DND-41 (cell line): ENCODE measurements at regions not wholly inside any gene's neighbourhood (a gene's known extent, or its start where the extent isn't known, plus 50 kb on each side); places are given as distances from the start of the nearest gene placed in this dataset.
A peak's percentile ranks its signal among the peaks of the same experiment; 100 is the strongest.

Source experiments
- ATAC-seq: fragments of 200-7000 bp; cut with Tn5 transposase; 3 replicates; pipeline ENCODE4 v1.9.1; 2021; ENCODE audit warnings: low read depth; ENCODE audit not compliant: insufficient read depth
- DNase-seq: peaks from one replicate; pipeline ENCODE4 v3.0.0-alpha.2; 2020
- H2AFZ ChIP-seq: 2 replicates; pipeline ENCODE4 v1.6.0; 2012; ENCODE audit warnings: low read depth, low read length
- H3K27ac ChIP-seq: 2 replicates; pipeline ENCODE4 v1.5.1; 2012; ENCODE audit warnings: low read length, inconsistent platforms
- H3K27me3 ChIP-seq: fragments of 200-600 bp; sonication (generic); 2 replicates; pipeline ENCODE4 v1.6.0; 2012; ENCODE audit warnings: low read length, mild to moderate bottlenecking, inconsistent platforms; ENCODE audit not compliant: insufficient read depth, poor library complexity
- H3K36me3 ChIP-seq: 2 replicates; pipeline ENCODE4 v1.5.1; 2012; ENCODE audit warnings: low read length, inconsistent platforms; ENCODE audit not compliant: insufficient read depth
- H3K4me1 ChIP-seq: 2 replicates; pipeline ENCODE4 v1.5.1; 2012; ENCODE audit warnings: mild to moderate bottlenecking, low read length; ENCODE audit not compliant: insufficient read depth
- H3K4me2 ChIP-seq: 2 replicates; pipeline ENCODE4 v1.6.0; 2012; ENCODE audit warnings: mild to moderate bottlenecking, moderate library complexity, low read length, inconsistent platforms; ENCODE audit not compliant: insufficient read depth
- H3K4me3 ChIP-seq, 2 experiments: fragments of 200-600 bp in 1 of 2; shearing (Covaris generic) in 1 of 2; 2 replicates each; pipeline ENCODE4 v1.5.1; 2012 to 2016; ENCODE audit warnings: inconsistent platforms in 2 of 2, low read length in 2 of 2, mild to moderate bottlenecking in 2 of 2, low read depth in 1 of 2, moderate library complexity in 1 of 2
- H3K79me2 ChIP-seq: 2 replicates; pipeline ENCODE4 v1.6.0; 2012; ENCODE audit warnings: low read length, inconsistent platforms; ENCODE audit not compliant: insufficient read depth
- H3K9ac ChIP-seq: 2 replicates; pipeline ENCODE4 v1.6.0; 2012; ENCODE audit warnings: low read depth, mild to moderate bottlenecking, inconsistent platforms, low read length, moderate library complexity
- H3K9me3 ChIP-seq: 2 replicates; pipeline ENCODE4 v1.5.1; 2012; ENCODE audit warnings: low read length, moderate library complexity, mild to moderate bottlenecking, inconsistent platforms; ENCODE audit not compliant: insufficient read depth, severe bottlenecking
- H4K20me1 ChIP-seq: 2 replicates; pipeline ENCODE4 v1.6.0; 2012; ENCODE audit warnings: low read length; ENCODE audit not compliant: insufficient read depth
- CTCF ChIP-seq: IDR thresholded peaks from 2 replicates; pipeline ENCODE4 v1.5.1; 2012; ENCODE audit warnings: borderline replicate concordance, low read length, moderate library complexity, mild to moderate bottlenecking; ENCODE audit not compliant: poor library complexity, severe bottlenecking; ENCODE audit errors: extremely low read depth
- EZH2 ChIP-seq: IDR thresholded peaks from 3 replicates; pipeline ENCODE4 v1.6.1; 2012; ENCODE audit warnings: borderline replicate concordance, low read depth, mild to moderate bottlenecking, moderate library complexity, low read length, inconsistent platforms; ENCODE audit not compliant: severe bottlenecking

GRCh38 chr1:173122958-173123852 is 72.5 kb upstream of the TNFSF18 start:
- Histone ChIP-seq H3K27ac (peak overlapping the region; percentile 47; the same call in 1 of the 2 replicates), H3K79me2 (no peaks in the 10 kb centered on the region), H3K4me2 (peak overlapping the region; percentile 3; the same call in 1 of the 2 replicates), H3K9ac (no peak overlapping the region; the same call in 1 of the 2 replicates), H3K4me1 (peaks cover 13% of the 10 kb centered on the region), H2AFZ (peak overlapping the region; percentile 20; the same call in 1 of the 2 replicates), H3K4me3 (no peak overlapping the region), H3K9me3 (no peaks in the 10 kb centered on the region), H4K20me1 (no peaks in the 10 kb centered on the region), H3K36me3 (no peaks in the 10 kb centered on the region), H3K27me3 (no peaks in the 10 kb centered on the region)
- ATAC-seq (peak; percentile 64; the same call in 2 of the 3 replicates), DNase-seq (no peak)
- TF ChIP-seq CTCF (no peak), EZH2 (no peak)

GRCh38 chr1:173122344-173122935 is 71.7 kb upstream of the TNFSF18 start:
- TF ChIP-seq EZH2 (no peak), CTCF (no peak)
- no peak for DNase-seq
- H3K36me3 ChIP-seq = no peaks in the 10 kb centered on the region
- H3K9me3 ChIP-seq = no peaks in the 10 kb centered on the region
- H3K4me3 ChIP-seq = no peak overlapping the region
- H3K27me3 ChIP-seq = no peaks in the 10 kb centered on the region
- 0 out of 2 replicates have a peak overlapping the region, but pooled peaks have one; percentile 12 for H3K27ac ChIP-seq
- ATAC-seq = no peak
- no peak overlapping the region for H3K4me2 ChIP-seq
- H3K4me1 ChIP-seq = peaks cover 13% of the 10 kb centered on the region
- H4K20me1 ChIP-seq = no peaks in the 10 kb centered on the region
- no peak overlapping the region; the same call in 1 of the 2 replicates for H3K9ac ChIP-seq
- H3K79me2 ChIP-seq = no peaks in the 10 kb centered on the region
- no peak overlapping the region for H2AFZ ChIP-seq

- Histone ChIP-seq H3K9me3 (no peaks in the 10 kb centered on the region), H3K4me3 (no peak overlapping the region), H3K27ac (no peak overlapping the region), H2AFZ (no peak overlapping the region), H3K9ac (no peak overlapping the region), H3K4me1 (peaks cover 11% of the 10 kb centered on the region), H3K4me2 (no peak overlapping the region), H4K20me1 (no peaks in the 10 kb centered on the region), H3K27me3 (no peaks in the 10 kb centered on the region), H3K79me2 (no peaks in the 10 kb centered on the region), H3K36me3 (no peaks in the 10 kb centered on the region)
- no peak for TF ChIP-seq CTCF
- ATAC-seq (no peak), DNase-seq (no peak)
Observed at GRCh38 chr1:173118404-173118803, 67.7 kb upstream of the TNFSF18 start.
